ENCODE measurements at regions not wholly inside any gene's neighbourhood (a gene's known extent, or its start where the extent isn't known, plus 50 kb on each side); places are given as distances from the start of the nearest gene placed in this dataset.

DNA sequence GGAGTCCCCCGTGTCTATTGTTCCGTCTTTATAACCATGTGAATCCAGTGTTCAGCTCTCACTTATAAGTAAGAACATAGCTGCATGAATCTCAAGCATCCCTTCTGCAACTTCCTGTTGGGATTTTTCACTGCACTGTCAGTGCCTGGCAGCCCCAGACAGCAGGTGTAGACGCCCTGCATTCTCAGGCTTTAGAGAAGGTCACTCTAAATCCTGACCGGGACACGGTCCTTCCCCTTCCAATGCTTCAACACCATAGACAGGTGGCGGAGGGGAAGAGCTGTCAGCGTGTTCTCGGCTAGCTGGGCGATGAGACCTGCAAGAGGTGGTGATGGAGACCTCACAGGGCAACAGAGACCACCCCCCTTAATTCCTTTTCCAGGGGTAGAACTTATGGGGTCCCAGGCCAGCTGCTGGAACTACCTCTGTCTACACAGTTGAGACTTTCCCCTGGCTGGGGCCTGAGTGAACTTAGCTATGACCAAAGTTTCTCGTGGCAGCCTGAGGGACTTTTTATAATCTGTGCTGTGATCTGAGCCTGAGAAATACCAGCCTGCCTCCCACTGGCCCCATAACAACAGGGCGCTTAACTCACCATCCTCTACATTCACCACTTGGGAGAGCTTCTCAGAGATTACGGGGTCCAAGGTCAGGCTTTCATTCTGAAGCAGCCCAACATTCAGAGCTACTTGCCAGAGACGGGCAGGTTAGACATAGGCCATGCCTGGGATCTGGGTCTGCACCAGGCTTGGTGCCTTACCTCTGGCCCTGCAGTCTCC is 143.2 kb upstream of the TNRC6C start:
- in situ Hi-C loops (cut with HindIII; ENCODE audit: low pct_ligation_motif_present, low pct_unique_long_range_greater_than_20kb, low sequenced_read_pairs), result no loop called here
- DNase-seq, result no peak

GRCh38 chr17:77817953-77818352 is 140.6 kb upstream of the TNRC6C start:
- in situ Hi-C loops (cut with HindIII; ENCODE audit: low pct_ligation_motif_present, low pct_unique_long_range_greater_than_20kb, low sequenced_read_pairs), result no loop called here
- no peak for DNase-seq

DNA sequence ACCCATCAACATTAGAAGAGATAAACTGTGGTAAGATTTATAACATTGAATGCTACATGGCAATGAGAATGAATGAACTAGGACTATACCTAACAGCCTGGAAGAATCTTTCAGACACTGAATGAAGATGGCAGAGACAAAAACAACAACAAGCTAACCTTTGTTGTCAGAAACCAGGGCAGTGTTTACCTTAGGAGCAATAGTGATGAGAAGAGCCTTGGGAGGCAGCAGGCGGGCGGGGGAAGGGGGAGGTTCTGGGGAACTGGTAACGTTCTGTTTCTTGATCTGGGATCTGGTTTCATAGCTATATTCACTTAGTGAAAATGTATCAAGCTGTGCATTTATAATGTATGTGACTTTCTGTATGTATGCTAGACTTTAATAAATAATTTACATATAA is 139.0 kb upstream of the TNRC6C start:
- DNase-seq, result no peak

GRCh38 chr17:77821114-77821513 is 137.4 kb upstream of the TNRC6C start:
- DNase-seq, result no peak
- in situ Hi-C loops (cut with HindIII; ENCODE audit: low pct_ligation_motif_present, low pct_unique_long_range_greater_than_20kb, low sequenced_read_pairs), result no loop called here

More for the DNA sequence above, 139.0 kb upstream of the TNRC6C start:
- in situ Hi-C loops (cut with HindIII; ENCODE audit: low pct_ligation_motif_present, low pct_unique_long_range_greater_than_20kb, low sequenced_read_pairs), result no loop called here

- no peak for DNase-seq
- in situ Hi-C loops (cut with HindIII; ENCODE audit: low pct_ligation_motif_present, low pct_unique_long_range_greater_than_20kb, low sequenced_read_pairs), result no loop called here
These were observed 136.0 kb upstream of the TNRC6C start for GRCh38 chr17:77822302-77823030.

DNA sequence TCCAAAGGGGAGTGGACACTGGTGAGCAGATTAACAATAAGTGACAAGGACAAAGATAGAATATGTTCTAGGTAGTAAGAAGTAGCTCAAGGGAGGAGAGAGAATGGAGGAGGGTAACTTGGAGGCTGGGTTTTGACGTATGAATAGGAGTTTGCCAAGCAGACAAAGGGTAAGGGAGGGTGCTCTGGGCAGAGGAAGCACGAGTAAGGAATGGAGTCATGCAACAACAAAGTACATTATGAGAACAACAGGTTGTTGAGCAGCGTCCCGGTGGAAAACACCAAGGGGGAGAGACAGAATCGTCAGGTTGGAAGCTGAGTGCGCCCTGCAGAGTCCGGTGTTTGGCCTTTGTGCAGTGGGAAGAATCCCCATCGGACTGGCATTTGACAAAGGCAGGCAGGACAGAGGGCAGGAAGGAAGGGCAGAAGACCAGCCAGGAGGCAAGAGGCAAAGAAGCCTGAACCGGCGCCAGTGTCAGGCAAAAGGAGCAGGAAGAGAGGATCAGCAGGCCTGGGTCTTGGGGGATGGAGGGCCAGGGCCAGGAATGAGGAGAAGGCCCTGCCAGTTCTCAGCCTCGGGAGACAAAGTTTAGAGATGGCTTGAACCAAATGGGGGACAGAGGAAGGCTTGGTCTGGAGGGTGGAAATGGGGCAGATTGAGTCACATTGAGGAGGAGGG is 134.3 kb upstream of the TNRC6C start:
- in situ Hi-C loops (cut with HindIII; ENCODE audit: low pct_ligation_motif_present, low pct_unique_long_range_greater_than_20kb, low sequenced_read_pairs), result no loop called here
- DNase-seq, result no peak

DNA sequence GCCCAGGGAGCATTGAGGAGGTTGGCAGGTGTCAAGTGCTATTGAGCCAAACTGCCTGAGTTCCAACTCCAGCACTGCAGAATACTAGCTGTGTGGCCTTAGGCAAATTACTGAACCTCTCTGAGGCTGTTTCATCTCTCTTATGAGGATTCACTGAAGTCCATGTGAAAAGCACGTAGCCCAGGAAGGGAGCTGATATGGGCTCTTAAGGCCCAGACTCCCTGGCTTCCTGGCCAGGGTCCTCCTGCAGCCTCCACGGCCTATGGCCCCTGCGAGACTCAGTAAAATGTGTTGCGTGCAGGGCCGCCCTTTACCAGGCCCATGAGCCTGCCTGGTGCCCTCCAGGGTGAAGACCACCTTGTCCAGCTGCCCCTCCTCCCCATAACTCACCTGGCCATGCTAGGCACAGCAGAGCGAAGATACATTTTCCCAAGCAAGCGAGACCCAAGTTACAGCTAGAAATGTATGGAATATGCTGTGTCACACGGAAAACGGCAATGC is 133.7 kb upstream of the TNRC6C start:
- DNase-seq, result no peak
- in situ Hi-C loops (cut with HindIII; ENCODE audit: low pct_ligation_motif_present, low pct_unique_long_range_greater_than_20kb, low sequenced_read_pairs), result no loop called here

GRCh38 chr17:77825621-77826020 is 132.9 kb upstream of the TNRC6C start:
- in situ Hi-C loops (cut with HindIII; ENCODE audit: low pct_ligation_motif_present, low pct_unique_long_range_greater_than_20kb, low sequenced_read_pairs), result no loop called here
- DNase-seq, result no peak

GRCh38 chr17:77826132-77826873 is 132.2 kb upstream of the TNRC6C start:
- in situ Hi-C loops (cut with HindIII; ENCODE audit: low pct_ligation_motif_present, low pct_unique_long_range_greater_than_20kb, low sequenced_read_pairs), result no loop called here
- DNase-seq, result no peak

DNA sequence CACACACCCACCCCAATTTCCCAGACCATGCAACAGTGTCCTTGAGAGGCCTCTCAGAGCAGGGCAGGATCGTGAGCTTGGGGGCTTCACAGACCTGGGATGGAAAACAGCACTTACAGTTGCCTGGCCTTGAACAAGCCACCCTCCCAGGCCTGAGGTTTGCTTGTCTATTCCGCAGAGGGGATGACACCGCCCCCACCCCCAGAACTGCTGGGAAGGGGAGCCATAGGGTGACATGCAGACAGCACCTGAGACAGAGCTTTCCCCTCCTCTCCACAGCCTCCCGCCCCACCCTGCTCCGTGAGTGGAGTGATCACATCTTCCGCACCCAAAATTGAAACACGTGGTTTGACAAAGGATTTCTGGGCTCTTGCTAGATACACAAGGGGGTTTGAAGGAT is 131.5 kb upstream of the TNRC6C start:
- in situ Hi-C loops (cut with HindIII; ENCODE audit: low pct_ligation_motif_present, low pct_unique_long_range_greater_than_20kb, low sequenced_read_pairs), result no loop called here
- no peak for DNase-seq

DNA sequence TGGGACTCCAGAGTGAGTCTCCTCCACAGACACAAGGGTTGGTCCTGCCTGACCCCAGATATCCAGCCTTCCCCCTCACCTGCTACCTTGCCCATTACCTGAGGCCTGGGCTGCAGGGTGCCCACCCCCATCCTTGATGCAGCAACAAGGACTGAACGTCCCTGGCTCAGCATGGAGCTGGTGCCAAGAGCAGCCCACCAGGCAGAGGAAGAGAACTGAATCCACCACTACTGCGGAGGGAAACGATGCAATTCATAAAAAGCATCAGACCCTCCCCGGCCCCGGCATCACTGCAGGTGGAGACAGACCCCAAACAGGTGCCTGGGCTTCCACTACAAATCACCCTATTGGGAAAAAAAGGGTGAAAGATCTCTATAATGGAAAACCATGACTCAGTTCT is 131.0 kb upstream of the TNRC6C start:
- no peak for DNase-seq
- in situ Hi-C loops (cut with HindIII; ENCODE audit: low pct_ligation_motif_present, low pct_unique_long_range_greater_than_20kb, low sequenced_read_pairs), result no loop called here

GRCh38 chr17:77828749-77829539 is 129.6 kb upstream of the TNRC6C start:
- in situ Hi-C loops (cut with HindIII; ENCODE audit: low pct_ligation_motif_present, low pct_unique_long_range_greater_than_20kb, low sequenced_read_pairs), result no loop called here
- no peak for DNase-seq

- in situ Hi-C loops (cut with HindIII; ENCODE audit: low pct_ligation_motif_present, low pct_unique_long_range_greater_than_20kb, low sequenced_read_pairs), result no loop called here
- peak; percentile 71 for DNase-seq
These were observed 128.4 kb upstream of the TNRC6C start for GRCh38 chr17:77829843-77830799.

DNA sequence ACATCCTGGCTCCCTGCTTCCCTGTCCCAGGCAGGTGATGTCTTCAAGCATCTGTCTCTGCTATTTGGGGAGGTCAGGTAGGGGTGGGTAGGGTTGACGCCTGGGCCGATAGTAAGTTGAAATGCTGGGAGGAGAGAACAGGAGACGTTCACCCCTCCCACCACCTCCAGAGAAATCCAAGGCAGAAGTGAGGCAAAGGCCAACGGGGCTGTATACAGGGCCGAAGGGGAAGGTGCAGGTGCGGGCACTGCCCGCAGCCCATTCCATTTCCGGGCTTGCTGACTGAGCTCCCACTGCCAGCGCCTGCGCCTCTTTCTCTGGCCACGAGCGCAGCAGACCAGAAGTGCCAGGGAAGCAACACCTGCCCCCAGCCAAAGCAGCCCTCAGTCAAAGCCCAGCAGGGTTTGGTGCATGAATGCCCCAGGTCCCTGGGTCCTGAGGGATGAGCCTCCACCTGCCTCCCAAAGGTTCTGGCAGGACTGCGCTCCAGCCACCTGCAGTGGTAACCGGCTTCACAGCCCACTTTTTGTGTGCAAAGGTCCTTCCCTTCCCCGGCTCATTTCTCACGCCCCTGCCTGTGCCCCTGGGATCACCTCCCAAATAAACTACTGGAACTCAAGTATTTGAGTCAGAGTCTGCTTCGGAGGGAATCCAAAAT is 127.6 kb upstream of the TNRC6C start:
- in situ Hi-C loops (cut with HindIII; ENCODE audit: low pct_ligation_motif_present, low pct_unique_long_range_greater_than_20kb, low sequenced_read_pairs), result no loop called here
- DNase-seq, result peak; percentile 42

GRCh38 chr17:77831474-77832179 is 126.9 kb upstream of the TNRC6C start:
- in situ Hi-C loops (cut with HindIII; ENCODE audit: low pct_ligation_motif_present, low pct_unique_long_range_greater_than_20kb, low sequenced_read_pairs), result no loop called here

DNA sequence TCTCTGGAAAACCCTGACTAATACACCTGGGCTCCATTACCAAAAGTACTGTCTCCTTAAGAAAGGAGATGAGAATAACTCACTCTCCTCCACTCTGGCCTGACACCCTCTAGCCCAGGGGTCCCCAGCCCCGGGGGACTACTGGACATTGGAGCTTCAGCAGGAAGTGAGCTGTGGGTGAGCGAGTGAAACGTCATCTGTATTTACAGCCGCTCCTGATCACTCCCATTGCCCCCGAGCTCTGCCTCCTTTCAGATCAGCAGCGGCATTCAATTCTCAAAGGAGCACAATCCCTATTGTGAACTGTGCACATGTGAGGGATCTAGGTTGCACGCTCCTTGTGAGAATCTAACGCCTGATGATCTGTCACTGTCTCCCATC is 126.3 kb upstream of the TNRC6C start:
- DNase-seq, result no peak

More at GRCh38 chr17:77831474-77832179, 126.9 kb upstream of the TNRC6C start:
- peak; percentile 85 for DNase-seq

More for the DNA sequence above, 126.3 kb upstream of the TNRC6C start:
- in situ Hi-C loops (cut with HindIII; ENCODE audit: low pct_ligation_motif_present, low pct_unique_long_range_greater_than_20kb, low sequenced_read_pairs), result no loop called here

Data from ACHN (cell line).